HepG2 (cell line): ENCODE measurements at regions not wholly inside any gene's neighbourhood (a gene's known extent, or its start where the extent isn't known, plus 50 kb on each side); places are given as distances from the start of the nearest gene placed in this dataset.

Experiments used
- ATAC-seq: fragments of 200-7000 bp; cut with Tn5 transposase; 3 replicates; pipeline ENCODE4 v1.9.1; 2020; ENCODE audit warnings: mild to moderate bottlenecking, moderate library complexity
- BruUV-seq: library from RNA; stranded (reverse); fragments of 400-500 nt; replicated peaks from 2 replicates; lab custom pipeline; 2021; lab: Mats Ljungman, UMichigan
- CTCF ChIA-PET: fragments of 300-600 bp; formaldehyde crosslinking; extraction: SDS; loops from one replicate; lab custom pipeline; 2021; ENCODE audit warnings: low total read pairs, inconsistent platforms, low intra/inter-chr PET ratio; lab: Yijun Ruan, JAX
- POLR2A ChIA-PET: fragments of 350-600 bp; sonication (Branson Sonifier 250); formaldehyde crosslinking; loops from one replicate; lab custom pipeline; 2020; ENCODE audit warnings: antibody characterized with exemption, inconsistent platforms; lab: Yijun Ruan, JAX
- DNase-seq: peaks from one replicate; pipeline ENCODE4 v3.0.0-alpha.2; 2015; ENCODE audit warnings: low spot score
- FAIRE-seq: peaks from 3 replicates; lab custom pipeline; 2011; peaks lifted over from hg19 to GRCh38; lab: Jason Lieb, UNC
- H2AFZ ChIP-seq: one replicate; pipeline ENCODE4 v1.6.1; 2011; ENCODE audit warnings: low read length, inconsistent platforms
- H3K27ac ChIP-seq: fragments of 300-600 bp; 3 replicates; pipeline ENCODE4 v1.8.0; 2011; ENCODE audit warnings: mixed run types, mild to moderate bottlenecking, mixed read lengths, low read length, inconsistent platforms; ENCODE audit not compliant: insufficient read depth; ENCODE audit errors: extremely low read length
- H3K27me3 ChIP-seq, 2 experiments: fragments of 200-600 bp in 1 of 2; 2 replicates in 1 of 2; 3 replicates in 1 of 2; pipeline versions ENCODE4 v1.6.0 to v1.8.0; 2011; ENCODE audit warnings: low read length in 2 of 2, mild to moderate bottlenecking in 2 of 2, moderate library complexity in 2 of 2, inconsistent platforms in 1 of 2; ENCODE audit not compliant: insufficient read depth in 2 of 2, control insufficient read depth in 1 of 2
- H3K36me3 ChIP-seq, 2 experiments: fragments of 200-600 bp in 1 of 2; replicated peaks in 1 of 2; 2 replicates in 1 of 2; 3 replicates in 1 of 2; pipeline versions ENCODE4 v1.5.1 to v1.8.0; 2011; ENCODE audit warnings: low read length in 2 of 2, inconsistent platforms in 1 of 2; ENCODE audit not compliant: insufficient read depth in 2 of 2, control insufficient read depth in 1 of 2
- H3K4me1 ChIP-seq: 2 replicates; pipeline ENCODE4 v1.5.1; 2012; ENCODE audit warnings: low read length, inconsistent platforms; ENCODE audit not compliant: insufficient read depth
- H3K4me2 ChIP-seq: 2 replicates; pipeline ENCODE4 v1.6.0; 2011; ENCODE audit warnings: low read depth, low read length, inconsistent platforms
- H3K4me3 ChIP-seq, 3 experiments: fragments of 200-600 bp in 1 of 3; sonication (generic), shearing (Covaris generic) in 1 of 3; replicated peaks in 1 of 3; 2 replicates each; pipeline ENCODE4 v1.5.1; 2011 to 2016; ENCODE audit warnings: low read length in 3 of 3, inconsistent platforms in 2 of 3, low read depth in 2 of 3, mild to moderate bottlenecking in 2 of 3, control low read depth in 1 of 3, mixed read lengths in 1 of 3; ENCODE audit not compliant: insufficient read depth in 1 of 3
- H3K79me2 ChIP-seq: one replicate; pipeline ENCODE4 v1.6.1; 2011; ENCODE audit warnings: low read length, inconsistent platforms; ENCODE audit not compliant: insufficient read depth
- H3K9ac ChIP-seq: 2 replicates; pipeline ENCODE4 v1.6.0; 2011; ENCODE audit warnings: mild to moderate bottlenecking, low read depth, low read length, inconsistent platforms; ENCODE audit not compliant: insufficient read depth
- H3K9me3 ChIP-seq: 2 replicates; pipeline ENCODE4 v1.5.1; 2012; ENCODE audit warnings: mild to moderate bottlenecking, low read length
- H4K20me1 ChIP-seq: 2 replicates; pipeline ENCODE4 v1.6.0; 2011; ENCODE audit warnings: inconsistent platforms, mild to moderate bottlenecking, low read length, moderate library complexity; ENCODE audit not compliant: insufficient read depth
- ARID2 ChIP-seq: sonication (generic); formaldehyde crosslinking; IDR thresholded peaks from 2 replicates; pipeline ENCODE4 v1.8.1; 2022; ENCODE audit warnings: mild to moderate bottlenecking, missing genetic modification reagents, borderline replicate concordance
- KAT8 ChIP-seq: IDR thresholded peaks from 2 replicates; pipeline ENCODE4 v1.6.1; 2016; ENCODE audit warnings: missing genetic modification reagents, missing compliant biosample characterization
- ONECUT2 ChIP-seq: sonication (generic); formaldehyde crosslinking; IDR thresholded peaks from 2 replicates; pipeline ENCODE4 v1.4.0; 2020; ENCODE audit warnings: missing genetic modification reagents
- YEATS2 ChIP-seq: sonication (generic); formaldehyde crosslinking; IDR thresholded peaks from 2 replicates; pipeline ENCODE4 v1.4.0; 2020; ENCODE audit warnings: missing genetic modification reagents, borderline replicate concordance
- ZFX ChIP-seq: sonication (generic); formaldehyde crosslinking; IDR thresholded peaks from 2 replicates; pipeline ENCODE4 v1.4.0; 2020; ENCODE audit warnings: mild to moderate bottlenecking, low read depth, missing genetic modification reagents, moderate library complexity
- ZNF274 ChIP-seq: sonication (generic); formaldehyde crosslinking; IDR thresholded peaks from 2 replicates; pipeline ENCODE4 v1.5.1; 2020; ENCODE audit warnings: mild to moderate bottlenecking, missing genetic modification reagents
- ZNF496 ChIP-seq: sonication (generic); formaldehyde crosslinking; IDR thresholded peaks from 2 replicates; pipeline ENCODE4 v1.8.1; 2023; ENCODE audit warnings: mild to moderate bottlenecking, moderate library complexity, missing genetic modification reagents; ENCODE audit not compliant: insufficient replicate concordance
- ZNF678 ChIP-seq: sonication (generic); formaldehyde crosslinking; IDR thresholded peaks from 2 replicates; pipeline ENCODE4 v1.4.0; 2020; ENCODE audit warnings: mild to moderate bottlenecking, missing genetic modification reagents
- ZNF883 ChIP-seq: sonication (generic); formaldehyde crosslinking; IDR thresholded peaks from 2 replicates; pipeline ENCODE4 v1.5.1; 2020; ENCODE audit warnings: mild to moderate bottlenecking, missing genetic modification reagents; ENCODE audit errors: not compliant biosample characterization
- WGBS: methylation state at CpG from one replicate; pipeline ENCODE4 v1.1.6; 2017; ENCODE audit warnings: low lambda C conversion rate; 5-methylcytosine and 5-hydroxymethylcytosine counted together
- in situ Hi-C: cut with HindIII; loops from 2 replicates; pipeline ENCODE4 v1.10.0; 2017; ENCODE audit warnings: low pct_unique_long_range_greater_than_20kb; ENCODE audit not compliant: extremely low pct_ligation_motif_present
- intact Hi-C: fragments of 100-400 bp; cut with micrococcal nuclease; formaldehyde crosslinking; loops from one replicate; pipeline ENCODE4 v1.10.0; 2022; ENCODE audit not compliant: unreplicated experiment
- TF ChIP-seq, protein P1 (sequence below): sonication (generic); formaldehyde crosslinking; IDR thresholded peaks from 2 replicates; pipeline ENCODE4 v1.4.0; 2020; ENCODE audit warnings: missing genetic modification reagents, borderline replicate concordance
- TF ChIP-seq, protein P2 (sequence below): sonication (generic); formaldehyde crosslinking; IDR thresholded peaks from 2 replicates; pipeline ENCODE4 v1.5.0; 2020; ENCODE audit warnings: mild to moderate bottlenecking, missing genetic modification reagents
- TF ChIP-seq, protein P3 (sequence below): sonication (generic); formaldehyde crosslinking; IDR thresholded peaks from 2 replicates; pipeline ENCODE4 v1.4.0; 2020; ENCODE audit warnings: missing genetic modification reagents
- TF ChIP-seq, protein P4 (sequence below): sonication (generic); formaldehyde crosslinking; IDR thresholded peaks from 2 replicates; pipeline ENCODE4 v1.4.0; 2020; ENCODE audit warnings: mild to moderate bottlenecking, low read depth, missing genetic modification reagents

DNA sequence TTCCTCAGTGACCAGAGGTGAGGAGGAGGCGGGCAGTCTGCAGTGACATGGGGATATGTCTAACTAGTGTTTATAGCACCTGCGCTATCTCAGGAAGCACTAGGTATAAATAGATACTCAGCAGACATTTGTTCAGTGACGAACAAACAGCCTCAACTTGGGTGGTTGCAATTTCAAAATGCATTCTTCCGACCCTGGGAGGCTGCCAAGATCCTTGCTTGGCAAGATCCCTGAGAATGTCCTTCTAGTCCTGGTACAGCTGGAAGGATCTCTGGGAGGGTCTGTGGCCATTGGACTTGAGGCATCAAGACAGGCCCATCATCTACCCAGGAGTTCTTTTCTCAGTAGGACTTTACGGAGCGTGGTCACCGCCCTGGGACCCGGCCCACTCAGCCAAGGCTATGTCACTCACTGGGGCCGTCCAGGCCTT is 299.5 kb downstream of the ZNF536 start:
- ChIA-PET POLR2A (no interaction called here), CTCF (no interaction called here)
- BruUV-seq, result no TSS peak
- H2AFZ ChIP-seq, result no peak overlapping the region
- H3K27ac ChIP-seq, result no peak overlapping the region
- peaks cover 14% of the 10 kb centered on the region for H3K4me1 ChIP-seq
- no peak for FAIRE-seq
- no peaks in the 10 kb centered on the region for H3K79me2 ChIP-seq
- no peaks in the 10 kb centered on the region for H3K9me3 ChIP-seq
- TF ChIP-seq ZNF883 (CRISPR knock-in tag), result no peak
- 51% methylated on average over 7 of the region's 9 CpGs for WGBS
- peaks cover 0 to 3% of the 10 kb centered on the region in 2 experiments; a peak in 2 of 5 replicates for H3K27me3 ChIP-seq
- H3K36me3 ChIP-seq, result no peaks in the 10 kb centered on the region
- H4K20me1 ChIP-seq, result no peaks in the 10 kb centered on the region
- ATAC-seq, result no peak
- in situ Hi-C loops (loop anchor here (10.0 to 25.0 kb wide), 3 partner anchors 934 to 1893 kb away; no protein-coding TSS in a partner anchor), intact Hi-C loops (no loop called here)
- H3K4me2 ChIP-seq, result no peak overlapping the region
- H3K4me3 ChIP-seq, result no peak overlapping the region
- no peak for DNase-seq
- no peak overlapping the region for H3K9ac ChIP-seq

DNA sequence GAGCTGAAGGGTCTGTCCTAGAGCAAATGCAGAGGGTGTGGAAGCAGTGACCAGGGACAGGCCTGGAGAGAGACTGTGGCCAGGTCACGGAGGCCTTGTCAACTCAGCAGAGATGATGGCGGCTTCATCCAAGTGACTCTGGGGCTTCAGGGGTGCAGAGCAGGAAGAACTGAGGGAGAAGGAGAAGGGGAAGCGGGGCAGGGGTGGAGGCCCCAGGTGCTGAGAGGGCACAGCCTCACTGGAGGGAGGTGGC is 299.1 kb downstream of the ZNF536 start:
- Histone ChIP-seq H4K20me1 (no peaks in the 10 kb centered on the region), H3K9ac (no peak overlapping the region), H3K36me3 (no peaks in the 10 kb centered on the region), H3K27ac (no peak overlapping the region), H3K4me2 (no peak overlapping the region), H3K9me3 (no peaks in the 10 kb centered on the region), H2AFZ (no peak overlapping the region), H3K27me3 (peaks cover 0 to 3% of the 10 kb centered on the region in 2 experiments; a peak in 2 of 5 replicates), H3K4me3 (no peak overlapping the region), H3K79me2 (no peaks in the 10 kb centered on the region), H3K4me1 (peaks cover 14% of the 10 kb centered on the region)
- ChIA-PET CTCF (no interaction called here), POLR2A (no interaction called here)
- FAIRE-seq, result no peak
- intact Hi-C loops (no loop called here), in situ Hi-C loops (loop anchor here (10.0 to 25.0 kb wide), 3 partner anchors 934 to 1894 kb away; no protein-coding TSS in a partner anchor)
- no peak for ATAC-seq
- DNase-seq, result no peak
- WGBS, result 32% methylated on average over 3 of the region's 3 CpGs
- no TSS peak for BruUV-seq
- TF ChIP-seq, protein P1, sequence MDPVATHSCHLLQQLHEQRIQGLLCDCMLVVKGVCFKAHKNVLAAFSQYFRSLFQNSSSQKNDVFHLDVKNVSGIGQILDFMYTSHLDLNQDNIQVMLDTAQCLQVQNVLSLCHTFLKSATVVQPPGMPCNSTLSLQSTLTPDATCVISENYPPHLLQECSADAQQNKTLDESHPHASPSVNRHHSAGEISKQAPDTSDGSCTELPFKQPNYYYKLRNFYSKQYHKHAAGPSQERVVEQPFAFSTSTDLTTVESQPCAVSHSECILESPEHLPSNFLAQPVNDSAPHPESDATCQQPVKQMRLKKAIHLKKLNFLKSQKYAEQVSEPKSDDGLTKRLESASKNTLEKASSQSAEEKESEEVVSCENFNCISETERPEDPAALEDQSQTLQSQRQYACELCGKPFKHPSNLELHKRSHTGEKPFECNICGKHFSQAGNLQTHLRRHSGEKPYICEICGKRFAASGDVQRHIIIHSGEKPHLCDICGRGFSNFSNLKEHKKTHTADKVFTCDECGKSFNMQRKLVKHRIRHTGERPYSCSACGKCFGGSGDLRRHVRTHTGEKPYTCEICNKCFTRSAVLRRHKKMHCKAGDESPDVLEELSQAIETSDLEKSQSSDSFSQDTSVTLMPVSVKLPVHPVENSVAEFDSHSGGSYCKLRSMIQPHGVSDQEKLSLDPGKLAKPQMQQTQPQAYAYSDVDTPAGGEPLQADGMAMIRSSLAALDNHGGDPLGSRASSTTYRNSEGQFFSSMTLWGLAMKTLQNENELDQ, result no peak
- TF ChIP-seq KAT8 (CRISPR knock-in tag) (no peak), YEATS2 (no peak), ZFX (CRISPR knock-in tag) (no peak), ARID2 (no peak), ZNF274 (CRISPR knock-in tag) (no peak), ONECUT2 (CRISPR knock-in tag) (no peak), ZNF678 (CRISPR knock-in tag) (no peak), ZNF496 (CRISPR knock-in tag) (no peak)
- TF ChIP-seq, protein P2, sequence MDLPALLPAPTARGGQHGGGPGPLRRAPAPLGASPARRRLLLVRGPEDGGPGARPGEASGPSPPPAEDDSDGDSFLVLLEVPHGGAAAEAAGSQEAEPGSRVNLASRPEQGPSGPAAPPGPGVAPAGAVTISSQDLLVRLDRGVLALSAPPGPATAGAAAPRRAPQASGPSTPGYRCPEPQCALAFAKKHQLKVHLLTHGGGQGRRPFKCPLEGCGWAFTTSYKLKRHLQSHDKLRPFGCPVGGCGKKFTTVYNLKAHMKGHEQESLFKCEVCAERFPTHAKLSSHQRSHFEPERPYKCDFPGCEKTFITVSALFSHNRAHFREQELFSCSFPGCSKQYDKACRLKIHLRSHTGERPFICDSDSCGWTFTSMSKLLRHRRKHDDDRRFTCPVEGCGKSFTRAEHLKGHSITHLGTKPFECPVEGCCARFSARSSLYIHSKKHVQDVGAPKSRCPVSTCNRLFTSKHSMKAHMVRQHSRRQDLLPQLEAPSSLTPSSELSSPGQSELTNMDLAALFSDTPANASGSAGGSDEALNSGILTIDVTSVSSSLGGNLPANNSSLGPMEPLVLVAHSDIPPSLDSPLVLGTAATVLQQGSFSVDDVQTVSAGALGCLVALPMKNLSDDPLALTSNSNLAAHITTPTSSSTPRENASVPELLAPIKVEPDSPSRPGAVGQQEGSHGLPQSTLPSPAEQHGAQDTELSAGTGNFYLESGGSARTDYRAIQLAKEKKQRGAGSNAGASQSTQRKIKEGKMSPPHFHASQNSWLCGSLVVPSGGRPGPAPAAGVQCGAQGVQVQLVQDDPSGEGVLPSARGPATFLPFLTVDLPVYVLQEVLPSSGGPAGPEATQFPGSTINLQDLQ, result no peak
- TF ChIP-seq, protein P3, sequence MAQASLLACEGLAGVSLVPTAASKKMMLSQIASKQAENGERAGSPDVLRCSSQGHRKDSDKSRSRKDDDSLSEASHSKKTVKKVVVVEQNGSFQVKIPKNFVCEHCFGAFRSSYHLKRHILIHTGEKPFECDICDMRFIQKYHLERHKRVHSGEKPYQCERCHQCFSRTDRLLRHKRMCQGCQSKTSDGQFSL, result no peak
- TF ChIP-seq, protein P4, sequence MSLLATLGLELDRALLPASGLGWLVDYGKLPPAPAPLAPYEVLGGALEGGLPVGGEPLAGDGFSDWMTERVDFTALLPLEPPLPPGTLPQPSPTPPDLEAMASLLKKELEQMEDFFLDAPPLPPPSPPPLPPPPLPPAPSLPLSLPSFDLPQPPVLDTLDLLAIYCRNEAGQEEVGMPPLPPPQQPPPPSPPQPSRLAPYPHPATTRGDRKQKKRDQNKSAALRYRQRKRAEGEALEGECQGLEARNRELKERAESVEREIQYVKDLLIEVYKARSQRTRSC (CRISPR knock-in tag), result no peak
